ENCODE measurements at regions not wholly inside any gene's neighbourhood (a gene's known extent, or its start where the extent isn't known, plus 50 kb on each side); places are given as distances from the start of the nearest gene placed in this dataset.
"Not testable (repeated sequence)": the region's sequence is repeated elsewhere in the genome, so short reads cannot be mapped to it uniquely, and the experiment has no call there.

DNA sequence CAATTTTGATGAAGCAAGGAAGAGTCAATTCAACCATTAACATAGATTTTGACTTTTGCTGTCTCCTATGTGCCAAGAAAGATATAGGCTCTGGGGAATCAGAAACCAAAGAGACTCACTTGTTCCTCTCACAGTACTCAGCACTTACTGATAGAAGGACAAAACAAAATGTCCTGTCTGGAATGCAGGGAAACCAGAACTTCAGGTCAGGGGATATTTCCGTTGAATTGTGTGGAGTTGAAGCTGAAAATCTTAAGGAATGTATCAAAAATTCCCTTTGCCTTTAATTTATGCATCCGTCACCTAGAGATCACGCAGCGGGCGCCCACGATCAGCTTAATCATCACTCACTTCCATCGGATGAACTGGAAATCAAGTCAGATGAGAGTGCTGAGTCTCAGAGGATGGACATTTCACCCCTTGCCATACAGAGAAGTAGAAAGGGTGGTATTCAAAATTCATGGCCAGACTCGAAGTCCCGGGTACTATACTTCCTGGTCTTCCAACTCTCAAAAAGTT, 63.2 kb upstream of the ALDH3B2 start:
- not testable (repeated sequence) for H3K9me3 Mint-ChIP-seq; H3K36me3 Mint-ChIP-seq (ENCODE audit: low read depth); H3K4me1 Mint-ChIP-seq (ENCODE audit: low read depth); DNase-seq; H3K27ac Mint-ChIP-seq; H3K4me3 Mint-ChIP-seq
- H3K27me3 Mint-ChIP-seq: peaks cover 37% of the 10 kb centered on the region

DNA sequence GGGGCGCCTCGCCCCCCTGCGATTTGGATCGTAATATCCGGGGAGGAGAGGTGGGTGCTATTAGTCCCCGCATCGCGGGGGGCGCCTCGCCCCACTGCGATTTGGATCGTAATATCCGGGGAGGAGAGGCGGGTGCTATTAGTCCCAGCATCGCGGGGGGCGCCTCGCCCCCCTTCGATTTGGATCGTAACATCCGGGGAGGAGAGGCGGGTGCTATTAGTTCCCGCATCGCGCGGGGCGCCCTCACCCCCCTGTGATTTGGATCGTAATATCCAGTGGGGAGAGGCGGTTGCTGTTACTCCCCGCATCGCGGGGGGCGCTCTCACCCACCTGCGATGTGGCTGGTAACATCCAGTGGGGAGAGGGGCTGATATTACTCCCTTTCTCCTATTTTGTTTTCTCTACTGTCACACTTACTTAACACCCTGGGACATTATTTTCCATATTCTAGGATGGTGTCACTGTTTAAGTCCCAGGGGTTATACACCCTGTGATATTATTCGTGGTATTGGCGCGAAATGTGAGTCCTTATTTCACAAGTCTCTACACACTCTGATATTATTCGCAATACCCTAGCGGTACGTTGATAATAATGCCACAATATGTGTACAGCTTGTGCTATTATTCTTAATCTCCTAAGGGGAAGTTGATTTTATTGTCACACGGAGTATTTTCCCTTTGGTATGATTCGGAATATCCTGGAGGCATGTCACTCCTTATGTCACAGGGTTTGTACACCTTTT, 57.8 kb upstream of the ALDH3B2 start:
- peak; percentile 56 for DNase-seq
- Mint-ChIP-seq H3K27ac (no peak overlapping the region), H3K36me3 (ENCODE audit: low read depth) (no peaks in the 10 kb centered on the region), H3K4me3 (peak overlapping the region; percentile 56), H3K27me3 (peaks cover 35% of the 10 kb centered on the region), H3K9me3 (no peaks in the 10 kb centered on the region), H3K4me1 (ENCODE audit: low read depth) (peaks cover 18% of the 10 kb centered on the region)

GRCh38 chr11:67731583-67731982, 57.2 kb upstream of the ALDH3B2 start:
- DNase-seq: no peak
- Mint-ChIP-seq H3K27ac (no peak overlapping the region), H3K4me1 (ENCODE audit: low read depth) (peaks cover 24% of the 10 kb centered on the region), H3K36me3 (ENCODE audit: low read depth) (no peaks in the 10 kb centered on the region), H3K27me3 (peaks cover 32% of the 10 kb centered on the region), H3K4me3 (peak overlapping the region; percentile 56), H3K9me3 (no peaks in the 10 kb centered on the region)

DNA sequence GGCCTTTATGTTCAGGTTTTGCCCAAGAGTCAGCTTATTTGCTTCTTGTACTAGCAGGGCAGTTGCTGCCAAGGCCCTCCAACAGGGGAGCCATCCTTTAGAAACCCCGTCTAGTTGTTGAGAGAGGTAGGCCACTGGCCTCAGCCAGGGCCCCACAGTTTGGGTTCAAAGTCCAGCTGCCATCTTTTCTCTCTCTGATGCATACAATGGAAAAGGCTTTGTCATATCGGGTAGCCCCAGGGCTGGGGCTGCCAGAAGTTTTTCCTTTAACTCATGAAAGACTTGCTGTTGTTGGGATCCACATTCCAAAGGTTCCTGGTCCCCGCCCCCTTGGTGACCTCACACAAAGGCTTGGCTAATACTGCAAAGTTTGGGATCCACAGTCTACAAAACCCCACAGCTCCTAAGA, 53.7 kb upstream of the ALDH3B2 start:
- peaks cover 24% of the 10 kb centered on the region for H3K4me1 Mint-ChIP-seq (ENCODE audit: low read depth)
- not testable (repeated sequence) for H3K4me3 Mint-ChIP-seq; H3K36me3 Mint-ChIP-seq (ENCODE audit: low read depth); DNase-seq; H3K9me3 Mint-ChIP-seq; H3K27ac Mint-ChIP-seq
- peaks cover 19% of the 10 kb centered on the region for H3K27me3 Mint-ChIP-seq

DNA sequence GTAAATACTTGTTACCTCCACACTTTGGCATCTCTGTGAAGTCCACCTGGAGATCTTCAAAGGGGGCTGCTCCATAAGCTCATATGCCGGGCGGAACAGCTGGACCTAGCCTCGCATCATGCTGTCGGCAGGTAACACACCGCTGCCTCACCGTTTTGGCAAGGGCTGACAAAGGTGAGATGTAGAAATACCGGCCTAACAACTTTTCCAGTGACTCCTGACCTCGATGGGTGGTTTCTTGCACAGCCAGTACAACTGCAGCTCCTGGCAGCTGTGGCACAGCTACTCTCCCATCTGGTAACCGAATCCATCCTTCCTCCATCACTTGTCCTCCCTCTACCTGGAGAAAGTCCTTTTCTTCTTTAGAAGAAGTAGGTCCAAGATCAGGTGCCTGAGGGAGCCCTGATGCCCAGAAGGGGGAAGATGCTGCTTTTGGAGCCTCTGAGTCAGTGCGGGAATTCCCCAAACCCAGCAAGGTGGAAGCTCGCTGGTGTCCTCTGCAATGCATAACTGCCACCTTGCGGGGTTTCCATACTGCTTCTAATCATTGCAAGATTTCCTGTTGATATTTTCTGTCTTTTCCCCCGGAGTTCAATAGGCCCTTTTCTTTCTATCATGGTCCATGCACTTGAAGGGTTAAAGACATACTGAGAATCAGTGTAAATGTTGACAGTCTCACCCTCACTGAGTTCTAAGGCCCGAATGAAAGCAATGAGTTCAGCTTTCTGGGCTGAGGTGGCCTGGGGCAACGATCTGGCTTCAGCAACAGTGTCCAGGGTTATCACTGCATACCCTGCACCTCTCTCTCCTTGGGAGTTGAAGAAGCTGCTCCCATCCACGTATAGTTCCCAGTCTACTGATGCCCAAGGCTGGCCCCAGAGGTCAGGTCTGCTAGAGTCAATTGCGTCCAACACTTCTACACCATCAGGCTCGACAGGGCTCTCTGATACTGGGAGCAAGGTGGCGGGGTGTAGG, 52.9 kb upstream of the ALDH3B2 start:
- H3K4me1 Mint-ChIP-seq (ENCODE audit: low read depth): peaks cover 23% of the 10 kb centered on the region
- H3K9me3 Mint-ChIP-seq; H3K4me3 Mint-ChIP-seq; H3K27ac Mint-ChIP-seq; H3K36me3 Mint-ChIP-seq (ENCODE audit: low read depth): not testable (repeated sequence)
- peaks cover 11% of the 10 kb centered on the region for H3K27me3 Mint-ChIP-seq
- DNase-seq: peak; percentile 61
